T47D (cell line): ENCODE measurements at regions not wholly inside any gene's neighbourhood (a gene's known extent, or its start where the extent isn't known, plus 50 kb on each side); places are given as distances from the start of the nearest gene placed in this dataset.

Experiments used
- DNase-seq, 2 experiments: peaks; one replicate each; pipeline versions ENCODE4 v3.0.0 to v3.0.0-alpha.2; 2011 to 2012; ENCODE audit warnings: low read depth in 1 of 2, low spot score in 1 of 2
- JUND ChIP-seq: IDR thresholded peaks from 2 replicates; pipeline ENCODE4 v1.6.1; 2012; ENCODE audit warnings: low read depth
- in situ Hi-C: cut with HindIII; loops from 2 replicates; pipeline ENCODE4 v1.10.0; 2016; ENCODE audit warnings: low sequenced_read_pairs, low pct_unique_long_range_greater_than_20kb

- DNase-seq = no peak
- no peak for TF ChIP-seq JUND
- in situ Hi-C loops = no loop called here
Observed at GRCh38 chr12:105706321-105706972, 376.0 kb downstream of the C12orf75 start.

- TF ChIP-seq JUND = no peak
- DNase-seq = no peak
- in situ Hi-C loops = no loop called here
Observed at GRCh38 chr12:105706973-105707334, 376.5 kb downstream of the C12orf75 start.

- TF ChIP-seq JUND = no peak
- in situ Hi-C loops = no loop called here
- DNase-seq = no peak
Observed at GRCh38 chr12:105713606-105714305, 383.3 kb downstream of the C12orf75 start.

GRCh38 chr12:105716621-105717020, 386.1 kb downstream of the C12orf75 start:
- no peak for TF ChIP-seq JUND
- in situ Hi-C loops = no loop called here
- no peak for DNase-seq

- DNase-seq = no peak
- in situ Hi-C loops = no loop called here
- no peak for TF ChIP-seq JUND
Observed at GRCh38 chr12:105721051-105721825, 390.7 kb downstream of the C12orf75 start.

GRCh38 chr12:105721891-105722290, 391.4 kb downstream of the C12orf75 start:
- DNase-seq = no peak
- TF ChIP-seq JUND = no peak
- in situ Hi-C loops = no loop called here

- in situ Hi-C loops = no loop called here
- no peak for TF ChIP-seq JUND
- no peak for DNase-seq
Observed at GRCh38 chr12:105723066-105723465, 392.6 kb downstream of the C12orf75 start.

- in situ Hi-C loops = no loop called here
- no peak for DNase-seq
- no peak for TF ChIP-seq JUND
Observed at GRCh38 chr12:105723494-105723893, 393.0 kb downstream of the C12orf75 start.

- no peak for TF ChIP-seq JUND
- in situ Hi-C loops = no loop called here
- no peak for DNase-seq
Observed at GRCh38 chr12:105724641-105725040, 394.1 kb downstream of the C12orf75 start.

GRCh38 chr12:105725054-105725453, 394.6 kb downstream of the C12orf75 start:
- no peak for TF ChIP-seq JUND
- DNase-seq = no peak
- in situ Hi-C loops = no loop called here

GRCh38 chr12:105729181-105729771, 398.8 kb downstream of the C12orf75 start:
- in situ Hi-C loops = no loop called here
- TF ChIP-seq JUND = no peak
- no peak for DNase-seq

- DNase-seq = no peak
- TF ChIP-seq JUND = no peak
- in situ Hi-C loops = no loop called here
Observed at GRCh38 chr12:105729926-105730325, 399.4 kb downstream of the C12orf75 start.

- in situ Hi-C loops = no loop called here
- TF ChIP-seq JUND = no peak
- no peak for DNase-seq
Observed at GRCh38 chr12:105733579-105733978, 403.1 kb downstream of the C12orf75 start.
